Fibroblast of lung (primary cell): ENCODE measurements at regions not wholly inside any gene's neighbourhood (a gene's known extent, or its start where the extent isn't known, plus 50 kb on each side); places are given as distances from the start of the nearest gene placed in this dataset.

ENCODE experiments used
- CTCF ChIP-seq, 2 donors: IDR thresholded peaks in 1 of 2; conservative IDR thresholded peaks in 1 of 2; 1 replicate in 1 of 2; 2 replicates in 1 of 2; pipeline ENCODE4 v1.5.1; 2011 to 2012; ENCODE audit warnings: low read length in 2 of 2, control low read depth in 1 of 2, inconsistent platforms in 1 of 2, low read depth in 1 of 2, mild to moderate bottlenecking in 1 of 2
- EZH2 ChIP-seq: IDR thresholded peaks from 2 replicates; pipeline ENCODE4 v1.5.1; 2012; ENCODE audit warnings: low read length, control low read depth, mild to moderate bottlenecking; ENCODE audit errors: missing control alignments

DNA sequence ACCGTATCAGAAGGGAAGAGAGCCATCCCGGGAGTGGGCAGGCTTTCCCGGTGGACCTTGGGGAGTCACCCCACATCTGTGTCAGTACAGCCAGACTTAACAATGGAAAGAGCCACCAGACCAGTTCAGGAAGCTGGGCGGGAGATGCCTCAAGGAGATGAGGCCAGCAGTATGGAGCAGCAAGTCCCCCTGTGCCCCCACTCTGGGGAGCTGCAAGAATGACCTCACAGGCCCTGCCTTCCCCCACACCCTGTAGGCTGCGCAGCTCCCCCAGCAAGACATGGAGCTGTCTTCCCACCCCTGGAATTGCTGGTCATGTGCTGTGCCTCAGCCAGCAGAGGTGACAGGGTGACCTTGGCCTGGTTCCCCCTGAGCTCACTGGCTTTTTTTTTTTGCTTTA lies 76.8 kb upstream of the INSIG1 start:
- TF ChIP-seq CTCF (conservative IDR thresholded peaks at IDR 0.05 in 1 of 2, IDR thresholded peaks at IDR 0.05 in 1 of 2; ENCODE audit: low read depth in 1 of 2, low read length in 2 of 2) (no peak), EZH2 (no peak)
